Loucy (cell line): ENCODE measurements at regions not wholly inside any gene's neighbourhood (a gene's known extent, or its start where the extent isn't known, plus 50 kb on each side); places are given as distances from the start of the nearest gene placed in this dataset.

Source experiments
- EZH2phosphoT487 ChIP-seq: fragments of 200-600 bp; IDR thresholded peaks from 2 replicates; pipeline ENCODE4 v1.6.1; 2018; ENCODE audit warnings: antibody characterized with exemption, mild to moderate bottlenecking, moderate library complexity, borderline replicate concordance
- TF ChIP-seq, protein P1 (sequence below): fragments of 200-600 bp; sonication (generic); conservative IDR thresholded peaks from 2 replicates; pipeline ENCODE4 v1.5.1; 2014; ENCODE audit warnings: mild to moderate bottlenecking, antibody characterized with exemption, low read length

DNA sequence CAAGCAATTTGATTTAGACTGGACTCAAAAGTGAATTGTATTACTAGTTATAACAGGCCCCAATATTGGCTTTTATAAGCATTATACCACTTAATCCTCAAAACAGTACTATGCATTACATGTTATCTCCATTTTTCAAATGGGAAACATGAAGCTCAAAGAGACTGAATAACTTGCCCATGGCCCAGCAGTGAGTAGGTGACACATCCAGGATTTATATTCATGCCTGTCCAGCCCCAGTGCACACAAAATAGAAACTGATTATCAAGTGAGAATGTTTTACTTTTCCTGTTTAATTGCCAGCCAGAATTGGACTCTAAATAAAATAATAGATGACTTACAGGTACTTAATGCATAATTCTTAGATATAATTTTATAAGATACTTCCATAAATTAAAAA, 82.9 kb downstream of the NIBAN1 start:
- TF ChIP-seq, protein P1, sequence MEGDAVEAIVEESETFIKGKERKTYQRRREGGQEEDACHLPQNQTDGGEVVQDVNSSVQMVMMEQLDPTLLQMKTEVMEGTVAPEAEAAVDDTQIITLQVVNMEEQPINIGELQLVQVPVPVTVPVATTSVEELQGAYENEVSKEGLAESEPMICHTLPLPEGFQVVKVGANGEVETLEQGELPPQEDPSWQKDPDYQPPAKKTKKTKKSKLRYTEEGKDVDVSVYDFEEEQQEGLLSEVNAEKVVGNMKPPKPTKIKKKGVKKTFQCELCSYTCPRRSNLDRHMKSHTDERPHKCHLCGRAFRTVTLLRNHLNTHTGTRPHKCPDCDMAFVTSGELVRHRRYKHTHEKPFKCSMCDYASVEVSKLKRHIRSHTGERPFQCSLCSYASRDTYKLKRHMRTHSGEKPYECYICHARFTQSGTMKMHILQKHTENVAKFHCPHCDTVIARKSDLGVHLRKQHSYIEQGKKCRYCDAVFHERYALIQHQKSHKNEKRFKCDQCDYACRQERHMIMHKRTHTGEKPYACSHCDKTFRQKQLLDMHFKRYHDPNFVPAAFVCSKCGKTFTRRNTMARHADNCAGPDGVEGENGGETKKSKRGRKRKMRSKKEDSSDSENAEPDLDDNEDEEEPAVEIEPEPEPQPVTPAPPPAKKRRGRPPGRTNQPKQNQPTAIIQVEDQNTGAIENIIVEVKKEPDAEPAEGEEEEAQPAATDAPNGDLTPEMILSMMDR: no peak
- TF ChIP-seq EZH2phosphoT487: no peak
